Pulmonary artery endothelial cell (primary cell): ENCODE measurements at regions not wholly inside any gene's neighbourhood (a gene's known extent, or its start where the extent isn't known, plus 50 kb on each side); places are given as distances from the start of the nearest gene placed in this dataset.
"Not testable (repeated sequence)": the region's sequence is repeated elsewhere in the genome, so short reads cannot be mapped to it uniquely, and the experiment has no call there.

Experiments
- DNase-seq: peaks from one replicate; pipeline ENCODE4 v3.0.0-alpha.2; 2011; ENCODE audit warnings: low read depth, low spot score

- DNase-seq: no peak
Measured at GRCh38 chr21:36246080-36246631, 73.8 kb upstream of the MORC3 start.

GRCh38 chr21:36247316-36248010 is 72.5 kb upstream of the MORC3 start:
- no peak for DNase-seq

- no peak for DNase-seq
Measured at GRCh38 chr21:36249576-36250422, 70.2 kb upstream of the MORC3 start.

- DNase-seq: no peak
Measured at GRCh38 chr21:36250423-36251075, 69.4 kb upstream of the MORC3 start.

- DNase-seq: no peak
Measured at GRCh38 chr21:36254106-36254941, 65.7 kb upstream of the MORC3 start.

GRCh38 chr21:36255663-36256062 is 64.3 kb upstream of the MORC3 start:
- no peak for DNase-seq

GRCh38 chr21:36257657-36258056 is 62.3 kb upstream of the MORC3 start:
- no peak for DNase-seq

GRCh38 chr21:36260030-36260787 is 59.8 kb upstream of the MORC3 start:
- DNase-seq: peak; percentile 26

GRCh38 chr21:36260802-36261201 is 59.2 kb upstream of the MORC3 start:
- DNase-seq: no peak

GRCh38 chr21:36261459-36261858 is 58.5 kb upstream of the MORC3 start:
- DNase-seq: no peak

GRCh38 chr21:36263797-36264196 is 56.2 kb upstream of the MORC3 start:
- DNase-seq: no peak

GRCh38 chr21:36265431-36265830 is 54.6 kb upstream of the MORC3 start:
- no peak for DNase-seq

- not testable (repeated sequence) for DNase-seq
Measured at GRCh38 chr21:36267828-36268227, 52.2 kb upstream of the MORC3 start.

- not testable (repeated sequence) for DNase-seq
Measured at GRCh38 chr21:36268264-36268663, 51.7 kb upstream of the MORC3 start.
